G401.6 (cell line): ENCODE measurements at regions not wholly inside any gene's neighbourhood (a gene's known extent, or its start where the extent isn't known, plus 50 kb on each side); places are given as distances from the start of the nearest gene placed in this dataset.

Experiments
- FAIRE-seq: peaks from 2 replicates; lab custom pipeline; 2012; peaks lifted over from hg19 to GRCh38; lab: Jason Lieb, UNC

- FAIRE-seq = no peak
Measured at GRCh38 chr2:3138621-3139020, 239.0 kb downstream of the EIPR1 start.

- no peak for FAIRE-seq
Measured at GRCh38 chr2:3137651-3138300, 239.8 kb downstream of the EIPR1 start.

- no peak for FAIRE-seq
Measured at GRCh38 chr2:3135676-3136075, 241.9 kb downstream of the EIPR1 start.

GRCh38 chr2:3134026-3134571, 243.5 kb downstream of the EIPR1 start:
- no peak for FAIRE-seq

- FAIRE-seq = no peak
Measured at GRCh38 chr2:3132966-3133365, 244.7 kb downstream of the EIPR1 start.

- no peak for FAIRE-seq
Measured at GRCh38 chr2:3132466-3132865, 245.2 kb downstream of the EIPR1 start.

GRCh38 chr2:3131636-3132326, 245.8 kb downstream of the EIPR1 start:
- no peak for FAIRE-seq

GRCh38 chr2:3130889-3131635, 246.6 kb downstream of the EIPR1 start:
- no peak for FAIRE-seq

- no peak for FAIRE-seq
Measured at GRCh38 chr2:3130444-3130843, 247.2 kb downstream of the EIPR1 start.

GRCh38 chr2:3129867-3130266, 247.8 kb downstream of the EIPR1 start:
- FAIRE-seq = no peak

- FAIRE-seq = no peak
Measured at GRCh38 chr2:3128786-3129185, 248.8 kb downstream of the EIPR1 start.

GRCh38 chr2:3127710-3128109, 249.9 kb downstream of the EIPR1 start:
- FAIRE-seq = no peak

GRCh38 chr2:3126911-3127621, 250.6 kb downstream of the EIPR1 start:
- FAIRE-seq = no peak

GRCh38 chr2:3126171-3126910, 251.3 kb downstream of the EIPR1 start:
- no peak for FAIRE-seq

- no peak for FAIRE-seq
Measured at GRCh38 chr2:3125761-3126130, 251.9 kb downstream of the EIPR1 start.

GRCh38 chr2:3125001-3125760, 252.4 kb downstream of the EIPR1 start:
- no peak for FAIRE-seq

GRCh38 chr2:3122525-3122924, 255.1 kb downstream of the EIPR1 start:
- no peak for FAIRE-seq

GRCh38 chr2:3121601-3122000, 256.0 kb downstream of the EIPR1 start:
- no peak for FAIRE-seq

- no peak for FAIRE-seq
Measured at GRCh38 chr2:3117650-3118216, 259.9 kb downstream of the EIPR1 start.

- FAIRE-seq = no peak
Measured at GRCh38 chr2:3116371-3116770, 261.2 kb downstream of the EIPR1 start.
